ENCODE measurements at regions not wholly inside any gene's neighbourhood (a gene's known extent, or its start where the extent isn't known, plus 50 kb on each side); places are given as distances from the start of the nearest gene placed in this dataset.

- no peak for TF ChIP-seq CTCF (IDR thresholded peaks at IDR 0.05; ENCODE audit: insufficient read depth, low read length, poor library complexity, severe bottlenecking)
- no peak for DNase-seq (ENCODE audit: low read depth)
- no peaks in the 10 kb centered on the region for H3K36me3 ChIP-seq (ENCODE audit: control insufficient read depth, insufficient read depth, low read length)
Measured at GRCh38 chr1:201749059-201749690, 79.8 kb upstream of the IPO9 start.

GRCh38 chr1:201750120-201750519 is 78.8 kb upstream of the IPO9 start:
- no peak for DNase-seq (ENCODE audit: low read depth)
- TF ChIP-seq CTCF (IDR thresholded peaks at IDR 0.05; ENCODE audit: insufficient read depth, low read length, poor library complexity, severe bottlenecking) = no peak
- Histone ChIP-seq H3K4me3 (ENCODE audit: low read depth, low read length) (no peak overlapping the region), H3K27me3 (ENCODE audit: control insufficient read depth, insufficient read depth, low read length) (no peaks in the 10 kb centered on the region), H3K36me3 (ENCODE audit: control insufficient read depth, insufficient read depth, low read length) (no peaks in the 10 kb centered on the region)

More at GRCh38 chr1:201749059-201749690, 79.8 kb upstream of the IPO9 start:
- H3K4me3 ChIP-seq (ENCODE audit: low read depth, low read length) = no peak overlapping the region
- H3K27me3 ChIP-seq (ENCODE audit: control insufficient read depth, insufficient read depth, low read length) = no peaks in the 10 kb centered on the region

GRCh38 chr1:201750934-201751333 is 78.0 kb upstream of the IPO9 start:
- no peaks in the 10 kb centered on the region for H3K36me3 ChIP-seq (ENCODE audit: control insufficient read depth, insufficient read depth, low read length)
- no peak for TF ChIP-seq CTCF (IDR thresholded peaks at IDR 0.05; ENCODE audit: insufficient read depth, low read length, poor library complexity, severe bottlenecking)
- no peak overlapping the region for H3K4me3 ChIP-seq (ENCODE audit: low read depth, low read length)
- DNase-seq (ENCODE audit: low read depth) = no peak
- H3K27me3 ChIP-seq (ENCODE audit: control insufficient read depth, insufficient read depth, low read length) = no peaks in the 10 kb centered on the region

GRCh38 chr1:201751872-201752271 is 77.1 kb upstream of the IPO9 start:
- Histone ChIP-seq H3K36me3 (ENCODE audit: control insufficient read depth, insufficient read depth, low read length) (no peaks in the 10 kb centered on the region), H3K27me3 (ENCODE audit: control insufficient read depth, insufficient read depth, low read length) (no peaks in the 10 kb centered on the region), H3K4me3 (ENCODE audit: low read depth, low read length) (no peak overlapping the region)
- TF ChIP-seq CTCF (IDR thresholded peaks at IDR 0.05; ENCODE audit: insufficient read depth, low read length, poor library complexity, severe bottlenecking) = no peak
- DNase-seq (ENCODE audit: low read depth) = no peak

GRCh38 chr1:201752333-201752732 is 76.6 kb upstream of the IPO9 start:
- H3K4me3 ChIP-seq (ENCODE audit: low read depth, low read length) = no peak overlapping the region
- no peaks in the 10 kb centered on the region for H3K27me3 ChIP-seq (ENCODE audit: control insufficient read depth, insufficient read depth, low read length)
- no peaks in the 10 kb centered on the region for H3K36me3 ChIP-seq (ENCODE audit: control insufficient read depth, insufficient read depth, low read length)
- no peak for TF ChIP-seq CTCF (IDR thresholded peaks at IDR 0.05; ENCODE audit: insufficient read depth, low read length, poor library complexity, severe bottlenecking)
- DNase-seq (ENCODE audit: low read depth) = no peak

GRCh38 chr1:201753492-201753891 is 75.5 kb upstream of the IPO9 start:
- no peak for DNase-seq (ENCODE audit: low read depth)
- Histone ChIP-seq H3K4me3 (ENCODE audit: low read depth, low read length) (no peak overlapping the region), H3K27me3 (ENCODE audit: control insufficient read depth, insufficient read depth, low read length) (no peaks in the 10 kb centered on the region), H3K36me3 (ENCODE audit: control insufficient read depth, insufficient read depth, low read length) (no peaks in the 10 kb centered on the region)
- no peak for TF ChIP-seq CTCF (IDR thresholded peaks at IDR 0.05; ENCODE audit: insufficient read depth, low read length, poor library complexity, severe bottlenecking)

Measured in kidney epithelial cell (primary cell).